ENCODE measurements at regions not wholly inside any gene's neighbourhood (a gene's known extent, or its start where the extent isn't known, plus 50 kb on each side); places are given as distances from the start of the nearest gene placed in this dataset.
"Not testable (repeated sequence)": the region's sequence is repeated elsewhere in the genome, so short reads cannot be mapped to it uniquely, and the experiment has no call there.

DNA sequence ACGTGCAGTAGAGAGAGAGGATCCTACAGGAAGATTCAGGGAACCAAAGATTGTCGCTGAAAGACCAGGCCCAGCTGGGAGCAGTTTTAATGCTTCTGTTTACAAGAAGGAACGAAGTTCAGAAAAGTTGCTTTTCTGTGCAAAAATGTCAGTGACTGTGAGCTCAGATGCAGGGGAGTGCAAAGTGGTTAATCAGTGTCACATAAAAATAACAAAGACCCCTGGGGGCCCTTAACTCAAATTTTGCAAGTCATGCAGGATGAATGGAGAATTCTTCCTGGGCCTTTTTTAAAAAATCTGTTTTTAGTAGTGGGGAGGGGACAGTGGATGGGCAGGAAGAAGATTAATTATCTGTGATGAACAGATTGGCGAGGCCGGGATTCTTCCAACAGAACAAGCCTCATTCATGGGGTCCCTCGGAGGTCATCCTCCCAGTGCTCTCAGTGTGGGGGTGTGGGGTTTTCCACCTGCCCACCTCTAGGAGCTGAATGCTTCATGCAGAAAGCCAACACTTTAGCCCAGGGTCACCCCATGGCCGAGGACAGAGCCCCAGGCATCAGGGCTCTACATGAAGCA lies 167.2 kb downstream of the UQCRFS1 start:
- no peak overlapping the region for H3K4me3 ChIP-seq (ENCODE audit: low read depth, low read length)
- TF ChIP-seq, protein P1, sequence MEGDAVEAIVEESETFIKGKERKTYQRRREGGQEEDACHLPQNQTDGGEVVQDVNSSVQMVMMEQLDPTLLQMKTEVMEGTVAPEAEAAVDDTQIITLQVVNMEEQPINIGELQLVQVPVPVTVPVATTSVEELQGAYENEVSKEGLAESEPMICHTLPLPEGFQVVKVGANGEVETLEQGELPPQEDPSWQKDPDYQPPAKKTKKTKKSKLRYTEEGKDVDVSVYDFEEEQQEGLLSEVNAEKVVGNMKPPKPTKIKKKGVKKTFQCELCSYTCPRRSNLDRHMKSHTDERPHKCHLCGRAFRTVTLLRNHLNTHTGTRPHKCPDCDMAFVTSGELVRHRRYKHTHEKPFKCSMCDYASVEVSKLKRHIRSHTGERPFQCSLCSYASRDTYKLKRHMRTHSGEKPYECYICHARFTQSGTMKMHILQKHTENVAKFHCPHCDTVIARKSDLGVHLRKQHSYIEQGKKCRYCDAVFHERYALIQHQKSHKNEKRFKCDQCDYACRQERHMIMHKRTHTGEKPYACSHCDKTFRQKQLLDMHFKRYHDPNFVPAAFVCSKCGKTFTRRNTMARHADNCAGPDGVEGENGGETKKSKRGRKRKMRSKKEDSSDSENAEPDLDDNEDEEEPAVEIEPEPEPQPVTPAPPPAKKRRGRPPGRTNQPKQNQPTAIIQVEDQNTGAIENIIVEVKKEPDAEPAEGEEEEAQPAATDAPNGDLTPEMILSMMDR (IDR thresholded peaks at IDR 0.05; ENCODE audit: low read depth, low read length, missing control alignments), result no peak
- no peak for DNase-seq (ENCODE audit: low read depth)

- DNase-seq (ENCODE audit: low read depth), result no peak
- no peak overlapping the region for H3K4me3 ChIP-seq (ENCODE audit: low read depth, low read length)
- TF ChIP-seq, protein P1 (IDR thresholded peaks at IDR 0.05; ENCODE audit: low read depth, low read length, missing control alignments), result no peak
These were observed 168.9 kb downstream of the UQCRFS1 start for GRCh38 chr19:29044037-29044436.

- no peak for DNase-seq (ENCODE audit: low read depth)
- TF ChIP-seq, protein P1 (IDR thresholded peaks at IDR 0.05; ENCODE audit: low read depth, low read length, missing control alignments), result no peak
- H3K4me3 ChIP-seq (ENCODE audit: low read depth, low read length), result no peak overlapping the region
These were observed 170.5 kb downstream of the UQCRFS1 start for GRCh38 chr19:29042450-29042849.

DNA sequence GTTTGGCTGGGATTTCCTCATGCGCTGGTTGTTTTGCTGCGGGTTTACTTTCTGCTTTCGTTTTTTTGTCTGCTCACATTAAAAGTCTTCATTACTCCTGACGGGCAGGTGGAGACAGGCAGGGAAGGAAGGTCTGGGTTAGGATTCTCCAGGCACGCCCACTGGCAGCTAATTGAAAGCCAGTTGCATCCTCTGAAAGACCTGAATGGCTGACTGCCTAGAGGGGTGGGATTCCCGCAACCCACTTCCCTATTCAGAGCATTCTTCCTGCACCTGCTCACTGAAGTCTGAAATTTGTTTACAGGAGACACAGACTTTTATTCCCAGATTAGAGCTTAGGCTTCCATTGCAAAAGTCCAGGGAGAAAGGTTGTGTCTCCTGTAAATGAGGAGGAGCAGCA lies 172.0 kb downstream of the UQCRFS1 start:
- no peak overlapping the region for H3K4me3 ChIP-seq (ENCODE audit: low read depth, low read length)
- no peak for DNase-seq (ENCODE audit: low read depth)

DNA sequence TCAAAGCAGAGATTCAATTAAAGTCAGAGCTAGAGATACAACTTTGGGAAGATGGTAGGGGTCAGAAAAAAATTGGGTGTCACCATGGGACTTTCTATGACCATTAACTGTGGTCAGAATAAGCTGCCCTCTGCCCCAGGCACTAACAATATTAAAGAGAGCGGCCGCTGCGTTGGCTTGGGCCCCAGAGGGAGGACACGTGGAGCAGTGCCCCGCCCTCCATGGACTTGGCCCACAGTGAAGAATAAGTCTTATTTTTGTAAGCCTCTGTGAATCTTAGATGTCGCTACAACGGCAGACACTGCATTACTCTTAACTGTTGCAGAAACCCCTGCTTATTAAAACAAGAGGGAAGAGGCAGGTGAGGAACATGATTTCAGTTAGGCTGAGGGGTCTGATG lies 172.7 kb downstream of the UQCRFS1 start:
- H3K4me3 ChIP-seq (ENCODE audit: low read depth, low read length), result no peak overlapping the region
- TF ChIP-seq, protein P1 (IDR thresholded peaks at IDR 0.05; ENCODE audit: low read depth, low read length, missing control alignments), result no peak
- DNase-seq (ENCODE audit: low read depth), result no peak

More for the DNA sequence above, 172.0 kb downstream of the UQCRFS1 start:
- TF ChIP-seq, protein P1 (IDR thresholded peaks at IDR 0.05; ENCODE audit: low read depth, low read length, missing control alignments), result no peak

DNA sequence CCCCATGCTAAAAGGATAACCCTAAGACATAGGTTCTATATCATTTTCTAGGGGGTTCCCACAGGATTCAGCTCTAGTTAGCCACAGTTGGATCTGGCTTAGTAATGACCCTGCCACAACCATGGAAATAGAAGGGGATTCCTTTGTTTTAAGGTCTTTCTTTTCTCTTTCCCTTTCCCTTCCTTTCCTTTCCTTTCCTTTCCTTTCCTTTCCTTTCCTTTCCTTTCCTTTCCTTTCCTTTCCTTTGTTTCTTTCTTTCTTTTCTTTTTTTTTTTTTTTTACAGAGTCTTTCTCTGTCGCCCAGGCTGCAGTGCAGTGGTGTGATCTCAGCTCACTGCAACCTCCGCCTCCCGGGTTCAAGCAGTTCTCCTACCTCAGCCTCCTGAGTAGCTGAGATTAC lies 173.9 kb downstream of the UQCRFS1 start:
- H3K4me3 ChIP-seq (ENCODE audit: low read depth, low read length); DNase-seq (ENCODE audit: low read depth): not testable (repeated sequence)

- no peak overlapping the region for H3K4me3 ChIP-seq (ENCODE audit: low read depth, low read length)
- TF ChIP-seq, protein P1 (IDR thresholded peaks at IDR 0.05; ENCODE audit: low read depth, low read length, missing control alignments), result no peak
- no peak for DNase-seq (ENCODE audit: low read depth)
These were observed 181.7 kb downstream of the UQCRFS1 start for GRCh38 chr19:29031216-29031615.
